Erythroblast (primary cell): ENCODE measurements at regions not wholly inside any gene's neighbourhood (a gene's known extent, or its start where the extent isn't known, plus 50 kb on each side); places are given as distances from the start of the nearest gene placed in this dataset.

Experiments used
- GATA1 ChIP-seq: IDR thresholded peaks from 2 replicates; pipeline ENCODE4 v1.6.1; 2011; ENCODE audit warnings: low read depth, mild to moderate bottlenecking, control low read depth, low read length, moderate library complexity
- POLR2A ChIP-seq: IDR thresholded peaks from 2 replicates; pipeline ENCODE4 v1.6.1; 2011; ENCODE audit warnings: mild to moderate bottlenecking, low read length

- TF ChIP-seq POLR2A, result no peak
- no peak for TF ChIP-seq GATA1
These were observed 615.1 kb downstream of the CCER1 start for GRCh38 chr12:90339837-90340236.
